GM21381 (cell line): ENCODE measurements at regions not wholly inside any gene's neighbourhood (a gene's known extent, or its start where the extent isn't known, plus 50 kb on each side); places are given as distances from the start of the nearest gene placed in this dataset.
"Not testable (repeated sequence)": the region's sequence is repeated elsewhere in the genome, so short reads cannot be mapped to it uniquely, and the experiment has no call there.

Source experiments
- ATAC-seq: cut with Tn5 transposase; IDR thresholded peaks from one replicate; pipeline ENCODE4 v1.9.1; 2021; ENCODE audit warnings: mild to moderate bottlenecking, moderate library complexity; ENCODE audit not compliant: unreplicated experiment

DNA sequence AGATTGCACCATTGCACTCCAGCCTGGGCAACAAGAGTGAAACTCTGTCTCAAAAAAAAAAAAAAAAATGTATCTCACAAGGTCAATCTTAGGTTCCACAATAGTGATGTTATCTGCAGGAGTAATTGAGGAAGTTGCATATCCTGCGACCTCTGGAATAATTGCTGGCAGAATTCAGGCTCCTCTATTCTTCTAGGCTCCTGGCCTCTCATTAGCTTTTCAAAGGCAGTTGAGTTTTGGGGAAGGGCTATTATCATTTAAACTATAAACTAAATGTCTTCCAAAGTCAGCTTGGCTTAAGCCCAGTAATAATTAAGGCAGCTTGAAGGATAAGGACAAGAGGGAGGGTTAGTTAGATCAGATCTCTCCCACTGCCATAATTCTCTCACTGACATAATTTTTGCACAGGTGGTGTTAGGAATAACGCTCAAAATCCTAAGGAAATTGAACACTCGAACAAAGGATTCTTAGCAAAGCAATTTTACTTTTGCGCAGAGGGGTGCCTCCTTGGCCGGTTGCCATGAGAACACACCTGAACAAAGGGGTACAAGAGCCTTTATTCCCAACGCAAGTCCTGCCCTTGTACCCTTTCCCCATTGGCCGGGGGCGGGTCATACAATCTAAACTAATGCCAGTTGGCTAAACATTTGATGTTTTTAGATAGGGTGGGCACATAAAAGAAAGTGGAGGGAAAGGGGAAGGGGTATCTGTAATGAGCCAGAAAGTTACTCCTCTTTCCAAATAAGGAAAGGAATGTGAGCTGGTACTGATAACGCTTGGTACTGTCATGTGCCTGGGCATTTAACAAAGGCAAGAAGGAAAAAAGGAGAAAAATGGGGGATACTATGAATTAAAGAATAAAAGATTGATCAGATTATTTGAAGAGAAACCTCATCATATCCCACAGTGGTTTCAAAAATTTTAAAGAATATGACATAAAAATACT lies 106.4 kb upstream of the CCNG1 start:
- ATAC-seq: no peak

DNA sequence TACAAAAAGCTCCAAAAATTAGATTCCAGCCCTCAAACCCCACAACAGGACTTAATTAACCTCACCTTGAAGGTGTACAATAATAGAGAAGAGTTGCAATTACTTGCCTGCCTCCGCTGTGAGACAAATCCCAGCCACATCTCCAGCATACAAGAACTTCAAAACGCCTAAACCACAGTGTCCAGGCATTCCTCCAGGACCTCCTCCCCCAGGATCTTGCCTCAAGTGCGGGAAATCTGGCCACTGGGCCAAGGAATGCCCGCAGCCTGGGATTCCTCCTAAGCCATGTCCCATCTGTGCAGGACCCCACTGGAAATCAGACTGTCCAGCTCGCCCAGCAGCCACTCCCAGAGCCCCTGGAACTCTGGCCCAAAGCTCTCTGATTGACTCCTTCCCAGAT lies 101.3 kb upstream of the CCNG1 start:
- not testable (repeated sequence) for ATAC-seq

DNA sequence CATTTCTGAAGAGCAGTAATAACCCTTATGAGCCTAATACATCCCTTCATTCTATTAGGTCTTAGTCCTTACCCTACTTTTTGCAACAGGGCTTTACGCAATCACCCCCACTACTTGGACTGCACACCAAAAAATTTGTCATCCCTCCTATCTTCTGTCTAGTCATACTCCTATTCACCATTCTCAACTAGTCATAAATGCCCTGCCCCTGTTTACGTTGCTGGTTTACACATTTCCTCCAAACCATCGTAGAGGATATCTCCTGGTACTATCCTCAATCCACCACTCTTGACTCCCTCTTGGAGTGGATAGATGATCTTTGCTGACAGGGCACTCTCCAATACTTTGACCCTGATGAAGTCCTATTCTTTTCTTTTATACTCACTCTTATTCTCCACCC lies 98.2 kb upstream of the CCNG1 start:
- no peak for ATAC-seq

DNA sequence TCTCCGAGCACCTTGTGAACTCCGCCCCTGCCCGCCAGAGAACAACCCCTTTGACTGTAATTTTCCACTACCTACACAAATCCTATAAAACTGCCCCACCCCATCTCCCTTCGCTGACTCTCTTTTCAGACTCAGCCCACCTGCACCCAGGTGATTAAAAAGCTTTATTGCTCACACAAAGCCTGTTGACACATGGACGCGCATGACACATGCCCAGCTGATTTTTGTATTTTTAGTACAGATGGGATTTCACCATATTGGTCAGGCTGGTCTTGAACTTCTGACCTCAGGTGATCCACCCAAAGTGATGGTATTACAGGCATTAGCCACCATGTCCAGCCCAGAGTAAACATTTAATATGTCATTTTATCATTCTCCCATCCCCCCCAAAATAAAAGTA lies 97.0 kb upstream of the CCNG1 start:
- ATAC-seq: not testable (repeated sequence)

DNA sequence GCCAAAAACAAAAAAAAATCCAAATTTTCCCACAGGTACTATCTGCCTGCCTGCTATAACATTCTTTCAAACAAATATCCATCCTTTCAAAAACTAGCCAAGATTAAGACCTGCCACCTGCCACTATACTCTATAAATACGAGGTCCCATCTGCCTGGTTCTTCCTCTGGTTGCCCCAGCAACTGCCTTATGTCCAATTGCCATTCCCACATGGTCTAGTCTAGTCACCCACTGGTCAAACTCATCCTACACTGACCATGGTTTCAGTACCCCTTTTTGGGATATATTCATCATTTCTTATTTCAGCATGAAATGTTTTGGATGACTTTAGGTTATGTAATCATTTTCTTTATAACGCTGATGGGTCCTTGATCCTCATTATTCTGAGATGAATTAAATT lies 95.1 kb upstream of the CCNG1 start:
- no peak for ATAC-seq

DNA sequence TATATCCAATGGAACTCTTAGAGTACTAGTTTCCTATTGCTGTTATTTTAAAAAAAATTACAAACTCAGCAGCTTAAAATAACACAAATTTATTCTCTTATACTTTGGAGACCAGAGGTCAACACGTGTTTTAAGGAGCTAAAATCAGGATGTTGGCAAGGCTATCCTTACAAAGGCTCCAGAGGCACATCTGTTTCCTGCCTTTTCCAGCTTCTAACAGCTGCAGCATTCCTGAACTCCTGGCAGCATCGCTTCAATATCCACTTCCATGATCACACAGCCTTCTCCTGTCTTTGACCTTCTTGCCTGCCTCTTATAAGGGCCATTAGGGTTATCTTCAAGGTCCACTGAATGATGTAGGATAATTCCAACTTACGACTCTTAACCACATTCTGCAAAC lies 92.2 kb upstream of the CCNG1 start:
- no peak for ATAC-seq

DNA sequence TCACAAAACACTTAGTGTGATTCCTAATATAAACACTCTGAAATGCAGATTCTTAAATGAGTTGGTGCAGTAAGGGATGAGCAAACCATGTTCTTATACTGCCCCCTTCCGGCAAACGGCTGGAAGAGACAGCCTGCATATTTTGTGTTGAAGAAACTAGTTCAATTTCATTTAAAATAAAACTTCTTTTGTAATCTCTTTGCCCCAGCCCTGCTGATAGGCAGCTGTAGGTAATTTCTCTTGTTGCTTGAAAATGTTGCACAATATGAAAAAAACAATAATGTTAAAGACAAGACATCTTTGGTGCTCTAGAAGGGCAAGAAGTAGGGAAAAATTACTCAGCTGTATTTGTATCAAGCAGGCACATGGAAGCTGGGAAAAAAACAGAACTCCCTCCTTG lies 89.7 kb upstream of the CCNG1 start:
- ATAC-seq: peak; percentile 75

DNA sequence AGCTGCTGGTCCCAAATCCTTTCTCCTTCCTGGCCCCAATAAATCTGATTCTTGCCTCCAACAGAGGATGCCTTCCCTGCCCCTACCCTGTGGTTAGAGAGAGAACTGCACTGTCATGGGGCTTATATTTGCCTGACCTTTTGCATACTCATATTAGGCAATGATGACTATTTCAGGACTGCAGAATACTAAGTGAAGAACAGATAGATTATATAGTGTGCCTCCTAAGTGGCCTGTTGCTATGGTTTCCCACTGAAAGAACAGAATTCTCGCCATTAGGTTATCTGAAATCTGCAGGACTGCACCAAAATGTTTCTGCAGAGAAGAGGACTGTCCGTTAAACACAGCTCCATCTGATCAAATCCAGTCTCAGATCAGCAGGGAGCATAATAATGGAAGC lies 87.3 kb upstream of the CCNG1 start:
- ATAC-seq: no peak

DNA sequence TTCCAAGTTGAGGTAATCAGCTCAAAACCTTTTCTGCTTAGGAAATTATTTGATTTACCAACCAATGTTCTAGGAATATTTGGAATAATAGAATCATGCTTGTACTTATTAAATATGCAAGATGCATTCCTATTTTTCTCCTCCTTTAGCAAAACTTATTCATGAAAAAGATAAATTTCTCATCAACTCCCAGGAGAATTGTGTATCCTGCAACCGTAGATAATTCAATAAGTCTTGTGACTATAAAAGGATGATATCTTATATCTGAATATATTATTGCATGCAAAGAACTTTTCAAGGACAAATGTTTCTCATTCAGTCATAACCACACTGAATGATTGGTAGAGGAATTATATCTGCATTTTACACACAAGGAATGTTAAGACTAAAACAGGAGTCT lies 84.9 kb upstream of the CCNG1 start:
- no peak for ATAC-seq

DNA sequence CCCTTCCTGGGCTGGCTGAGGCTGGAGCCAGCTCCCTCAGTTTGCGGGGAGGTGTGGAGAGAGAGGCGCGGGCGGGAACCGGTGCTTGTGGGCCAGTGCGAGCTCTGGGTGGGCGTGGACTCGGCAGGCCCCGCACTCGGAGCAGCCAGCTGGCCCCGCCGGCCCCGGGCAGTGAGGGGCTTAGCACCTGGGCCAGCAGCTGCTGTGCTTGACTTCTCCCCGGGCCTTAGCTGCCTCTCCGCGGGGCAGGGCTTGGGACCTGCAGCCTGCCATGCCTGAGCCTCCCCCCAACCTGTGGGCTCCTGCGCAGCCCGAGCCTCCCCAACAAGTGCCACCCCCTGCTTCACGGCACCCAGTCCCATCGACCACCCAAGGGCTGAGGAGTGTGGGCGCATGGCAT lies 81.6 kb upstream of the CCNG1 start:
- ATAC-seq: not testable (repeated sequence)

DNA sequence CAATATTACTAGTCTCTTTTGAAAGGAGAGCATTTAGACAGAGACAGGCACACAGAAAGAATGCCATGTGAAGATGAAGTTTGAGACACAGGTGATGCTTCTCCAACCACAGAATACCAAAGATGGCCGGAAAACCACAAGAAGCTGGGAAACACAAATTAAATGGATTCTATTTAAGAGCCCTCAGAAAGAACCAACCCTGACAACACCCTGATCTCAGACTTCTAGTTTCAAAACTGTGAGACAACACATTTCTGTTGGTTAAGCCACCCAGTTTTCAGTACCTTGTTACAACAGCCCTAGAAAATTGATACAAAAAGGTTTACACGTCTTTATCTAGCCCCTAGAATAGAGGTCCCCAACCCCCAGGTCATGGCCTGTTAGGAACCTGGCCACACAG lies 79.8 kb upstream of the CCNG1 start:
- no peak for ATAC-seq

DNA sequence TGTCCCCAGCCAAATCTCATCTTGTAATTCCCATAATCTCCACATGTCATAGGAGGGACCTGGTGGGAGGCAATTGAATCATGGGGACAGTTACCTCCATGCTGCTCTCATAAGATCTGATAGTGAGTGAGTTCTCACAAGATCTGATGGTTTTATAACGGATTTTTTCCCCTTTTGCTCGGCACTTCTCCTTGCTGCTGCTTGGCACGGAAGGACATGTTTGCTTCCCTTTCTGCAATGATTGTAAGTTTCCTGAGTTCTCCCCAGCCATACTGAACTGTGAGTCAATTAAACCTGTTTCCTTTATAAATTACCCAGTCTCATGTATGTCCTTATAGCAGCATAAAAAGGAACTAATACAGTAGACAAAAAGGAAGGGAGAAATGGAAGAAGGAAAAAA lies 76.7 kb upstream of the CCNG1 start:
- no peak for ATAC-seq

DNA sequence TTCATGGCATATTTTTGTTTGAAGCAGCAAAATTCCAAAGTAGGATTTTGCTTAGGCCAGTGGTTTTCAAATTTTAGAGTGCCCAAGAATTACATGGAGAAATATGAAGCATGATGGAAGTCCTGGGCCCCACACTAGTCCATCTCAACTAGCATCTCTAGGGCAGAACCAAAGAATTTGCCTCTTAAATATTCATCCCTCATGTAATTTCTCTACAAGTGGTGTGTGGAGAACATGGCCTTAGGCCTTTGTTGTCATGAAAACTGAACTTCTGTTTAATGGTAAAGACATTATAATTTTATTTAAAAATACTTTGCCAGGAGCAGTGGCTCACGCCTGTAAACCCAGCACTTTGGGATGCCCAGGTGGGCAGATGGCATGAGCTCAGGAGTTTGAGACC lies 75.9 kb upstream of the CCNG1 start:
- ATAC-seq: no peak

DNA sequence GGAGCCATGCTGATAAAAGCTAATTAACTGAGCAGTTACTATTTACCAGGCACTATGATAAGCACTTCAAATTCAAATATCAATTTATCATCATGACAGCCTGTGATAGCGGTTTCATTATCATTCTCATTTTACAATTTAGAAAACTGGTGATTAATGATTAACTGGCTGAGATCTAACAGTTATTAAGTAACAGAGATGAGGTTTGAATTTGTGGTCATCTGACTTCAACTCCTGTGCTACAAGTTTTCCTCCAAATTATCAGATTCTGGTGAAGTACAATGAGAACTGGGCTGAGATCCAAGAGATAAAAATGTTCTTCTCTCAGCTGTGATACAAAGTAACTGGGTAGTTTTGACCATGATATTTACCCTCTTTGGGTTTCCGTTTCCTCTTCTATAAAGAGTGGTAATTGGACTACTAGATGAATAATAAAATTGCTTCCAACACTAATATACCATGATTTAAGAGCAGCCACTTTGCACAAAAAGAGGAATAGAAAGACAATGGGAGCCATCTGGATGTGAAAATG lies 74.5 kb upstream of the CCNG1 start:
- no peak for ATAC-seq

DNA sequence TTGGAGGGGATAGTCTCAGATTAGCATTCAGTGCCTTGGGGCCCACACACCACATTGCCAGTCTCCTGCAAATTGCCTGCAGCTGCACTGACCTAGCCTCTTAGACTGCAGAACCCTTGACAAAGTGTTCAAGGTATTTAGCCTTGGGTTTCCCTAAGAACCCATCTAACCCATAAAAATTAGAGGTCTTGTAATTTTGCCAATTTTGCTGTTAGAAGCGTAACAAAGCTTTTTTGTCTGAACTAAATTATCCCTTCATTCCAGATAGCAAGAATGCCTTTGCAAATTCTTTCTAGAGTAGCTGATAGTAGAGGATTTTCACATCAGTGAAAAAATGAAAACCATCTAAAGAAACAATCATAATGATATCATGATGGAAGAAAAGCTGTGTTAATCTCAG lies 74.0 kb upstream of the CCNG1 start:
- ATAC-seq: no peak

DNA sequence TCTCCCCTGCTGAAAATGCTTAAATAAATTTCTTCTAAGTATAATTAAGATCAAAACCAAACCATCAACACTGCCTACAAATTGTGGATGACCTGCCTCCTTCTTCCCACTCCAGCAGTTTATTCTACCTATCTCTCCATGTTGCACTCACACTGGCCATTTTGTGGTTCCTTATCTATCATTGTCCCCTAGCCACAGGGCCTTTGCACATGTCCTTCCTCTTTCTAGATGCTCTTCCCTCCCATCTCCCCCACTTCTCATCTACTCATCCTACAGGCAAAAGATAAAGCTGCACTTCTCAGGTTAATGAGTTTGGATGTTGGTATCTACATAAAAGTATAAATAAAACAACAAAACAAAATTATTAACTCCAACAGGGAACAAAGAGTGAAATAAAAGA lies 70.6 kb upstream of the CCNG1 start:
- ATAC-seq: no peak

DNA sequence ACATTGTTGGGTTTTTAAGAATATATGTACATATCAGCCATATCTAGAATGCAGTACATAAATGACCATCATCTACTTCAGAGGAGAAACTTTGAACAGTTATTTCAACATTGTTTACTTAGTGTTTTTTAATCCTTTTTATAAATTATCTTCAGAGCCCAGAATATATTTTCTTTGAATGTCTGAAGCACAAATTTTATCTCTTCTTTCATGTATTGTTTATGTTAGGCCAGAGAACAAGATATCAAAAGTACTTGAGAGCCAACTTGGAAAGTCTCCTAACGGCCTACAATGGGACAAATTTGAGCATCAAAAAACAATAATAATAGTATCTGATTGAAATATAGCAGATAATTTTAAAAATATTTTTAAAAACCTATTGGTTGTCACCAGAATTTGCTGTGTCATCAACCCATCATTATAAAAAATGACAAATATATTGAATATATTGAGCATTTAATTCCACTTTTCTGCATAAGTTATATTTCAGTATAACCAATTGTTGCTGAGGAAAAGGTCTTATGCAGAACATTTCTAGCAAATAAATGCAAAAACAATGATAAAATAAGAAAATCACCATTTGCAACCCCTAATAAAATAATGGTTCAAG lies 67.5 kb upstream of the CCNG1 start:
- no peak for ATAC-seq

DNA sequence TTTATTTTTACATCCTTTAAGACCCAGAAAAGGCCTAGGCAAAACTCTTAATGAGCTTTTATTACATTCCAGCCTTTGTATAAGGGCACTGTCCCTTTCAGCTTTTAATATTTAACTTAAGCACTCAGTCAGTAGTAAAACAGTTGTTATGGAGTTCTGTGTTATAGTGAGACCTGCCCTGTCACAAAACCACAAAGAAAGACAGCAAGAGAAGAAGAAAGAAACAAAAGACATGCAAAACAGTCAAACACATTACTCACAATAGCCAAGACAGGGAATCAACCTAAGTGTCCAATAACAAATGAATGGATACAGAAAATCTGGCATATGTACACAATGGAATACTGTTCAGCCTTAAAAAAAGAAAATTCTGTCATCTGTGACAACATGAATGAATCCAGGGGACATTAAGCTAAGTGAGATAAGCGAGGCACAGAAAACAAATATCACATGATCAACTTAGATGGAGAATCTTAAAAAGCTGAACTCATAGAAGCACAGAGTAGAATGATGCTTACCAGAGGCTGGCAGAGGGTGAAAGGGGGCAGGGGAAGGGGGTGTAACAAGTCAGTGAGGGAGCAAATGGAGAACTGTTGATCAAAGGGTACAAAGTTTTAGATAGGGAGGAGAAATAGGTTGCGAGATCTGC lies 63.8 kb upstream of the CCNG1 start:
- ATAC-seq: no peak

DNA sequence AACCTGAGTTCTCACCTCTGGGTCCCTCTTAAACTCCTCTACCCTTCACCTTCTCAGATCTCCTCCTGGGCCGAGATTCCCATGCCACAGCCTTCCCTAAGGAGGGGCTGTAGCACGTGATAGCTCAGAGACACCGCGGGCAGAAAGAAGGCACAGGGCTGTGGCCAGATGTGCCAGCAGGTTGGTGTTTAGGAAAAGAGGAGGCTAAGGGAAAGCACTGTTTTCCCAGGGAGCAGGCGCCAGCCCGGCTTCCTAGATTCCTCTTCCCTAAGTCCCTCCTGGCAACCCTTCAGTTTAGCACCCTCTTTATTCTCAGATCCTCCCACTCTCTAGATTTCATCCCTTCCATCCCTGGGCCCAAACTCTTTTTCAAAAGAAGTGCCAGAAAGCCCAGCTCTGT lies 59.4 kb upstream of the CCNG1 start:
- no peak for ATAC-seq

DNA sequence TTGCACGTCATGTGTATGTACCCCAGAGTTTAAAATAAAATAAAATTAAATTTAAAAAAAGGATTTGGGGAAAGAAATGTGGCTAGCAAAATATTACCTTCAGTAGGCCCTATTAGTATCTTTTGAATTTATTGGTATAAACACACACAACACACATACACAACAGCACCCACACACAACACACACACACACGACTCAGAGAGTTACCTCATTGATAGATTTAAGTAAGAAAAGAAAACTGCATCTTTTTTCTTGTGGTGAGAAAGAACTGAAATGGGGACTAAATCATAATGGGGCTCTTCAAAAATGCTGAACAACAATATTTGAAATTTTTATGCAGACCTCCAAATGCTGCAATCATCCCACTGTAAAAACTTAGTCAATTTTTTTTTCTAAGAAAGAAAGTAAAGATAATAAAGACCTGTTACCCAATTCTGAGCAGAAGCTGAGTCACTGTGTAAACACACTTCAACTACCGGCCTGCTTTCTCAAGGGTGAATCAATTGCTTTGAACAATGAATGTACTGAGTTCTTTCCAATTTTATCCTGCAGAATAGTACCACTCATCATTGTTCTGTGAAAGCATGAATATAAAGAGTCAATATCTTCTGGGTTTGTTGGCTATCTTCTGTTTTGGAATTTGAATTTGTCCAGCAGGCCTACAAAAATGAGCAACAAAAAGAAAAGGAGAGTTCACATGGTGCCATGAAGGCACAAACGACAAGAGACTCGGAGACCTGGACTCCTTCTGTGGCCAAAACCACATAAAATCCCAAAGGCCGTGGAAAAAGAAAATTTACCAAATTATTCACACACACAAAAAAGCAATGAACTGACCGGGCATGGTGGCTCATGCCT lies 57.9 kb upstream of the CCNG1 start:
- ATAC-seq: no peak

DNA sequence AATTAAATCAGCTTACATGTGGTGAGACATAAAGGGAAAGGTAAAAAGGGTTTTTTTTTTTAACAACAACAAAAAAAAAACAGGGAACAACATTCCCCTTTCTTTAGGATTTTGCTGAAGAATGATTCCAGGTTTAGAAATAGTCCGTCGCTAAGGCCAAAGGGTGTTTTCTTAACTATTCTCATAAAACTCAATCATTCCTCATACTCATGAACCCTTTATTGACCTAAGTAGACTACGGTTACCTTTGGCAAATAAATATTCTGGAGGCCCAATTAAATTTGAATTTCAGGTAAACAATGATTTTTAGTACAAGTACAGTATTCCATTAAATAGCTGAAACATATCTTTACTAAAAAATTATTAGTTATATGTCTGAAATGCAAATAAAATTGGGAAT lies 55.6 kb upstream of the CCNG1 start:
- no peak for ATAC-seq
